ENCODE measurements at regions not wholly inside any gene's neighbourhood (a gene's known extent, or its start where the extent isn't known, plus 50 kb on each side); places are given as distances from the start of the nearest gene placed in this dataset.

DNA sequence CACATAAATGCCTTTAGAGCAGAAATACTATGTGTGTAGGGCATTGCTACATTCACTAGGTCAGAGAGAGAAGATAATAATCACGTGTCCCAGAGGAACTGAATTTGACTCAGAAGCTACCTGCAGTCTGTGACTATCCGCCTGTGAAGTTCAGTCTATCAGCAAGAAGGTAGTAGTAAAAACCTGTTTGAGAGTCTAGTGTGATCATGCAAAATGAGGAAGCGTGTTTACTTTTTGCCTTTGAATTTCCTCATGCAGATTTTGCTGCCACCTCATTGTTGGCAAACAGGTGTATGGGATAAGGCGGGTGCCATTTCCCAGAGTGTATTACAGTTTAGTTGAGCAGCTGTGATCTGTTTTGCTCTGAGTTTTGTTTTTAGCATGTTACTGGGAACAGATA, 403.9 kb upstream of the FANCL start:
- H3K27me3 ChIP-seq (ENCODE audit: insufficient read depth, low read length, poor library complexity): peaks cover 1% of the 10 kb centered on the region
- no peak overlapping the region for H3K4me2 ChIP-seq (ENCODE audit: insufficient read depth, low read length)
- no peak overlapping the region for H3K4me3 ChIP-seq (ENCODE audit: low read depth in 1 of 2, low read length in 2 of 2)
- ATAC-seq (ENCODE audit: insufficient read depth, low read depth) (no peak), DNase-seq (no peak)
- H3K9ac ChIP-seq (ENCODE audit: low read depth, low read length): no peak overlapping the region
- no peak overlapping the region for H2AFZ ChIP-seq (ENCODE audit: low read depth, low read length)
- H3K9me3 ChIP-seq (ENCODE audit: insufficient read depth, low read length, severe bottlenecking): no peaks in the 10 kb centered on the region
- H3K4me1 ChIP-seq (ENCODE audit: insufficient read depth, low read length): no peaks in the 10 kb centered on the region
- no peaks in the 10 kb centered on the region for H3K36me3 ChIP-seq (ENCODE audit: insufficient read depth, low read length)
- H3K79me2 ChIP-seq (ENCODE audit: insufficient read depth, low read length): no peaks in the 10 kb centered on the region
- H4K20me1 ChIP-seq (ENCODE audit: insufficient read depth, low read length): no peaks in the 10 kb centered on the region
- no peak for TF ChIP-seq CTCF (IDR thresholded peaks at IDR 0.05; ENCODE audit: borderline replicate concordance, extremely low read depth, low read length, poor library complexity, severe bottlenecking)
- TF ChIP-seq EZH2 (IDR thresholded peaks at IDR 0.05; ENCODE audit: borderline replicate concordance, low read depth, low read length, severe bottlenecking): no peak
- no peak overlapping the region for H3K27ac ChIP-seq (ENCODE audit: low read length)

- Histone ChIP-seq H2AFZ (ENCODE audit: low read depth, low read length) (no peak overlapping the region), H4K20me1 (ENCODE audit: insufficient read depth, low read length) (no peaks in the 10 kb centered on the region), H3K9ac (ENCODE audit: low read depth, low read length) (no peak overlapping the region), H3K9me3 (ENCODE audit: insufficient read depth, low read length, severe bottlenecking) (no peaks in the 10 kb centered on the region), H3K27ac (ENCODE audit: low read length) (no peak overlapping the region), H3K79me2 (ENCODE audit: insufficient read depth, low read length) (no peaks in the 10 kb centered on the region), H3K4me1 (ENCODE audit: insufficient read depth, low read length) (no peaks in the 10 kb centered on the region), H3K27me3 (ENCODE audit: insufficient read depth, low read length, poor library complexity) (peaks cover 2% of the 10 kb centered on the region), H3K4me2 (ENCODE audit: insufficient read depth, low read length) (no peak overlapping the region), H3K36me3 (ENCODE audit: insufficient read depth, low read length) (no peaks in the 10 kb centered on the region), H3K4me3 (ENCODE audit: low read depth in 1 of 2, low read length in 2 of 2) (no peak overlapping the region)
- ATAC-seq (ENCODE audit: insufficient read depth, low read depth) (no peak), DNase-seq (no peak)
- TF ChIP-seq EZH2 (IDR thresholded peaks at IDR 0.05; ENCODE audit: borderline replicate concordance, low read depth, low read length, severe bottlenecking) (no peak), CTCF (IDR thresholded peaks at IDR 0.05; ENCODE audit: borderline replicate concordance, extremely low read depth, low read length, poor library complexity, severe bottlenecking) (no peak)
Measured at GRCh38 chr2:58644451-58644850, 403.3 kb upstream of the FANCL start.

DNA sequence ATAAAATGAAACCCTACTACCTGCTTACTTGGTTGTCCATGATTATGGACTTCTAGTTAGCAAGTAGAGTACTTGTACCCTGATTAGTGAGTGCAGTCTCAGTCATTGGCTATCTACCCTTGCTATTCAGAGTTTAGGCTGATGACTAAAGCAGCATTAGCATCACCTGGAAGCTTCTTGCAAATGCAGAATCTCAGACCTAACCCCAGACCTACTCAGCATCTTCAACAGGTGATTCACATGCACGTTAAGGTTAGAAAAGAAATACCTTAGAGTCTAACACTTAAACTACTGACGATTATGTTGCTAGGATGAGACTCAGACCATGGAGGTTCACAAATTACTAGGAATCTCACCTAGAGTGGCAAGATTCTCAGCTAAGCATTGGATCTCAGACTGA, 399.9 kb upstream of the FANCL start:
- Histone ChIP-seq H3K4me2 (ENCODE audit: insufficient read depth, low read length) (no peak overlapping the region), H2AFZ (ENCODE audit: low read depth, low read length) (no peak overlapping the region), H3K4me1 (ENCODE audit: insufficient read depth, low read length) (no peaks in the 10 kb centered on the region), H3K27me3 (ENCODE audit: insufficient read depth, low read length, poor library complexity) (peaks cover 2% of the 10 kb centered on the region), H3K9ac (ENCODE audit: low read depth, low read length) (no peak overlapping the region), H4K20me1 (ENCODE audit: insufficient read depth, low read length) (no peaks in the 10 kb centered on the region), H3K27ac (ENCODE audit: low read length) (no peak overlapping the region), H3K36me3 (ENCODE audit: insufficient read depth, low read length) (no peaks in the 10 kb centered on the region), H3K4me3 (ENCODE audit: low read depth in 1 of 2, low read length in 2 of 2) (no peak overlapping the region), H3K79me2 (ENCODE audit: insufficient read depth, low read length) (no peaks in the 10 kb centered on the region), H3K9me3 (ENCODE audit: insufficient read depth, low read length, severe bottlenecking) (no peaks in the 10 kb centered on the region)
- ATAC-seq (ENCODE audit: insufficient read depth, low read depth): no peak
- DNase-seq: no peak
- TF ChIP-seq CTCF (IDR thresholded peaks at IDR 0.05; ENCODE audit: borderline replicate concordance, extremely low read depth, low read length, poor library complexity, severe bottlenecking) (no peak), EZH2 (IDR thresholded peaks at IDR 0.05; ENCODE audit: borderline replicate concordance, low read depth, low read length, severe bottlenecking) (no peak)

GRCh38 chr2:58640042-58640441, 398.9 kb upstream of the FANCL start:
- Histone ChIP-seq H3K27me3 (ENCODE audit: insufficient read depth, low read length, poor library complexity) (peaks cover 2% of the 10 kb centered on the region), H4K20me1 (ENCODE audit: insufficient read depth, low read length) (no peaks in the 10 kb centered on the region), H3K36me3 (ENCODE audit: insufficient read depth, low read length) (no peaks in the 10 kb centered on the region), H3K4me3 (ENCODE audit: low read depth in 1 of 2, low read length in 2 of 2) (no peak overlapping the region), H3K79me2 (ENCODE audit: insufficient read depth, low read length) (no peaks in the 10 kb centered on the region), H3K9ac (ENCODE audit: low read depth, low read length) (no peak overlapping the region), H3K9me3 (ENCODE audit: insufficient read depth, low read length, severe bottlenecking) (no peaks in the 10 kb centered on the region), H2AFZ (ENCODE audit: low read depth, low read length) (no peak overlapping the region), H3K4me1 (ENCODE audit: insufficient read depth, low read length) (no peaks in the 10 kb centered on the region), H3K4me2 (ENCODE audit: insufficient read depth, low read length) (no peak overlapping the region), H3K27ac (ENCODE audit: low read length) (no peak overlapping the region)
- DNase-seq (no peak), ATAC-seq (ENCODE audit: insufficient read depth, low read depth) (no peak)
- TF ChIP-seq EZH2 (IDR thresholded peaks at IDR 0.05; ENCODE audit: borderline replicate concordance, low read depth, low read length, severe bottlenecking): no peak
- no peak for TF ChIP-seq CTCF (IDR thresholded peaks at IDR 0.05; ENCODE audit: borderline replicate concordance, extremely low read depth, low read length, poor library complexity, severe bottlenecking)
